CD4-positive, alpha-beta T cell treated with Interleukin-4 for 1 hour (primary cell): ENCODE measurements at regions not wholly inside any gene's neighbourhood (a gene's known extent, or its start where the extent isn't known, plus 50 kb on each side); places are given as distances from the start of the nearest gene placed in this dataset.
"Not testable (repeated sequence)": the region's sequence is repeated elsewhere in the genome, so short reads cannot be mapped to it uniquely, and the experiment has no call there.

Experiments used
- DNase-seq, 2 donors: peaks; one replicate each; pipeline ENCODE4 v3.0.0-alpha.2; 2020 to 2022

DNA sequence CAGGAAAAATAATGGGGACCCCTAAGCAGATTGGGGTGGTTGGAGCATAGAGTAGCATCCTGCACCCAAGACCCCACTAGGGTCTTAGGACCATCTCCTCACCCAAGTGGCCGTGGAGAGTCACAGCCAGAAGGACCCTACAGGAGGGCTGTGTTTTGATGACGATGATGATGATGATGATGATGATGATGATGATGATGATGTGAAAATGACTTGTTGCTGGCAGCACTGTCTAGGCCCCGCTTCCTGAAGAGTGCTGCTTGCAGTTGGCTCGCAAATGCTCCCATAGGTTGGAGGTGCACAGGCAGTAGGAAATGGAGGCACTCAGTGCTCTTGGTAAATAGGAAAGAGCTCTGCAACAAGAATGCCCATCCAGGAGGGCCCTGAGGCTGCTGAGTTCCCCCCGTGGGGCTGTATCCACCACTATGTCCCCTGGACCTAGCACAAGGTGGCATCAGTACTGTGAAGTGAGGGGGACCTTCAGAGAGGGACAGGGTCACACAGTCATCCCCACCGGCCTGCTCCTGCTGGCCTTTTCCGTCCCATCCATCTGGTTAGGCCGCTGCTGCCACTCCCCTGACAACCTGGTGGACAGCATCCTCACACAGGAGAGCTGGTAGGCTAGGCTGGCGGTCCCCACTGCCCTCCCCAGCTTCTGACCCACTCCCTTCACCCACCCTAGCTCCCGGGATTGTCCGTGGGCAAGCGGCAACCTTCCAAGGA, 139.6 kb downstream of the FOXD2 start:
- DNase-seq = no peak

GRCh38 chr1:47578026-47578720, 140.3 kb downstream of the FOXD2 start:
- no peak for DNase-seq

DNA sequence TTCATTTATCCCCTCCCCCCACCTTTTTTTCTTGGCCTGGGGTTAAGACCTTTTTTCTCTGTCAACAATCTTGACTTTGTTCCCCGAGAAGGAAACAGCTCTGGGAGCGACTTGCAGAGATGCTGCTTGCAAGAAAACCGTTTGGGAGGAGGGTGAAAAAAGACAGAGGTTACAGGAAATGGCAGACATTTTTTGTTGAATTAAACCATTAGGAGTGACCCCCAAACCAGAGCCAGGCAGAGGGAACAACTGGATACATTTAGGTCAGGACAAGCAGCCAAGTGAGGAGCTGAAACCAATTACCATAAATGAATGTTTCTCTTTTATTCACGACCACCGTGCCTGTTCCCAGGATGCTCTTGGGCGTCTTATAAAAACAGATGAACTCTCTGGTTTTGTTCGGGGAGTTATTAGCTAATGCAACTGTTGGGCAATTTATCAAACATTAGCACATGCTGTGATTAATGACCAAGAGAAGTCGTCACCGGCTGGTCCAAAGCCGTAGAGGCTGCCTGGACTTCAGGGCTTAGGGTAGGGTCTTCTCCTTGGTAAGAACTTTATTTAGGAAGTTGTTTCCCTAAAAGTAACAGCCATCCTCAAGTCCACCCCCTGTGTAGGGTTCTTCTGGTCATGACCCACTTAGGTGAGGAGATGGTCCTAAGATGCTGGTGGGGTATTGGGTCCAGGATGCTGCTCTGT, 141.0 kb downstream of the FOXD2 start:
- DNase-seq = no peak

- no peak for DNase-seq
Observed at GRCh38 chr1:47579809-47580208, 142.0 kb downstream of the FOXD2 start.

- no peak for DNase-seq
Observed at GRCh38 chr1:47580451-47580995, 142.7 kb downstream of the FOXD2 start.

- no peak for DNase-seq
Observed at GRCh38 chr1:47582891-47583608, 145.2 kb downstream of the FOXD2 start.

DNA sequence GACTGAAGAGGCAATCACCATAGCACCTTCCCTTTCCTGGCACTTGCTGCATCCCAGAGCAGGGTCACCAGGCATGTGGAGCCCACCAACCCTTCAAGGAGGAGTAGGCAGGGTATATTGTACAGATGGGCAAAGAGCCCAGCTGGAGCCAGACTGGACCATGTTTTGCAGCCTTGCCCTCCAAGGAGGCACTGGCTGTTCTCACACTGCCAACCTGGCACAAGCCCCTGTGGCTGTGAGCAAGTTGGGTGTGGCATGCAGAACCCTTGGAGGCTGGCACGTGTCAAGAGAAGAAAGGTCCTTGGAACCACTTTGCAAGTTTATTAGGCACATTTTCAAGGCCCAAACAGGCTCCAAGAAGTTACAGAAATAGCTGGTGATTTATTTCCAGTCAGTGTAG, 146.4 kb downstream of the FOXD2 start:
- DNase-seq = no peak

GRCh38 chr1:47585141-47585902, 147.5 kb downstream of the FOXD2 start:
- DNase-seq = no peak

GRCh38 chr1:47587891-47588582, 150.2 kb downstream of the FOXD2 start:
- DNase-seq = no peak

DNA sequence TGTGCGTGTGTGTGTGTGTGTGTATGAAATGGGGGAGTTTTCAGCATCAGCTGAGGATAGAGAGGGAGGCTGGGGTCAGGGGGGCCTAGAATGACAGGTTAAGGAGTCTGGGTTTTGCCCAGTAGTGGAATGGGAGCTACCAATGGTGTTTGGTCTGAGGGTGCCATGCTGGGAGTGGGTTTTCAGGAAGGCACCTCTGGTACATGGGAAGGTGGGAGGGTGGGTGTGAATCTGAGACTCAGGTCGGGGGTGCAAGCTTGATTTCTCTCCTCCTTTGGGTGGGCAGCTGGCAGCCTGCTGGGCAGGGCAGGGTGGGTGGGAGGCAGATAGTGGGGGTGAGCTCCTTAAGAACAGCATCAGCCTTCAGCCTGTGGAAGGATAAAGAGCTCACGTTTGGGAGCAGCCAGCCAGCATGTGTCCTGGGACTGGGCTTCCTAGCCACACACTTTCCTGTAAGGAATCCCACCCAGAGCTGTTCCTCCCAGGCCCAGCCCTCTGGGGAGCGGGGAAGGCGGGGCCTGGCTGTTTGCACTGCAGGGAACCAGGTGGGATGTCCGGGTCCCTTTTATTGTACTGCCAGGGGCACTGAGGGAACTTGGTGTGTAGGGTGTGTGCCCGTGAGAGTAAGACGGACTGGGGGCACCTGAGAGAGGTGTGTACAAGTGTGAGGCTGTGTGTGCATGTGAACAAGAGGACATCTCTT, 152.8 kb downstream of the FOXD2 start:
- DNase-seq = no peak

DNA sequence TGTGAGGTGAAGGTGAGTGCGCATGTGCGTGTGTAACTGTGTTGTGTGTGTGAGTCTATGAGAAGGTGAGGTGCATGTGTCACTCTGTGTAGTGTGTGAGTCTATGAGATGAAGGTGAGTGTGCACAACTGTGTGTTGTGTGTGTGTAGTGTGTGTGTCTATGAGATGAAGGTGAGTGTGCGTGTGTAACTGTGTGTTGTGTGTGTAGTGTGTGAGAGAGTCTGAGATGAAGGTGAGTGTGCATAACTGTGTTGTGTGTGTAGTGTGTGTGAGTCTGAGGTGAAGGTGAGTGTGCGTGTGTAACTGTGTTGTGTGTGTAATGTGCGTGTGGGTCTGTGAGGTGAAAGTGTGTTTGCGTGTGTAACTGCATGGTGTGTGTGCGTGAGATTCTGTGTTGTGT, 154.0 kb downstream of the FOXD2 start:
- DNase-seq = no peak

DNA sequence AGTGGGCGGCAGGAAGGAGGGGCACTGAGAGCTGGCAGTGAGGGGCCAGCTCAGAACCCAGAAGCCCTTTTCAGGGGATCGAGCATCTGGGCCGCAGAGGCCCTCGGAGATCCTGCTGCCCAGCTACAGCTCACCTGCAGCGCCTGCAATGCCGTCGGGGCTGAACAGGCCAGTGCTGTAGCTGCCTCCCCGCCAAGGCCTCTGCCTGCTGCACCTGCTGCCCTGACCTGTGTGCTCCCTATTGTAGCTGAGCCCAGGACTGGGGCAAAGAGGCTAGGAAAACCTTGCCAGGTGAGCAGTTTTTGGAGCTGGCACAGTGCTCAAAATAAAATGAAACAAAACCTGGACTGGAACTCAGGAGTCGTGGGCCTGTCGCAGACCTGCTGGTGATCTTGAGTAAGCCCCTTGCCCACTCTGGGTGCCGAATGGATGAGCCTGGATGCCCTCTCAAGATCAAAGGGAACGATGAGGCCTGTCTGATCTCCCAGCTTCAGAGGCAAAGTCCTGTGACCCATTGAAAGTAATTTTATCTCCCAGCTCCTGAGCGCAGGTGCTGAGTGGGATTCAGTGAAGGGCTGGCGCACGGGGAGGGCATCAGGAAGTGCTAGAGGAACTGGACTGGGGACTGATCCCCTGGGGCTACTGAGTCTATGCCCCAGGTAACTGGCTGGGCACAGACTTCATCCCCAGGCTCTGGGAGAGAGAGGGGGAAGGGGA, 154.6 kb downstream of the FOXD2 start:
- no peak for DNase-seq

DNA sequence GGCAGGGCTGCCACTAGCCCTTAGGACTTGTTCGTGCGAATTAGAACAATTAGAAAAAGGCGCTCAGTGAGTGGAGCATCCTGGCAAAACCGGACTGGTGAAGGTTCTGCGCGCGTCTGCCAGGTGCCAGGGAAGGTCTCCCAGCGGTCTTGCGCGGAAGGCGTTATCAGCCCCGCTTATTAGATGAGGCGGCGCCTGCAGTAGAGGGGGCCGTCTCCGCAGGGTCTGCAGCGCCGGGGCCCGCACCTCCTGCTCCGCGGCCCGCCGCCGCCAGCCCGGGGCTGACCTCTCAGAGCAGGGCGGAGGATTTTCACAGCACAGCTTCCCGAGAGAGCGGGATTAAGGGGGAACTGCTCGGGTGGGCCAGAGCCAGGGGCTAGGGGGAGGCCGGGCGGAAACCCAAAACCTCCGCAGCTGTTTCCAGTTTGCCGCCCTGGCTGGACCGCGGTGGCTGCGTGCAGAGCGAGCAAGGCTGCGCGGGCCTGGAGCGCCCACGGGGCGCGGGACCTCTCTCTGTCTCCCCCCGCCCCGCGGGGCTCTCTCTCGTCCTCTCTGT, 155.2 kb downstream of the FOXD2 start:
- no peak for DNase-seq

DNA sequence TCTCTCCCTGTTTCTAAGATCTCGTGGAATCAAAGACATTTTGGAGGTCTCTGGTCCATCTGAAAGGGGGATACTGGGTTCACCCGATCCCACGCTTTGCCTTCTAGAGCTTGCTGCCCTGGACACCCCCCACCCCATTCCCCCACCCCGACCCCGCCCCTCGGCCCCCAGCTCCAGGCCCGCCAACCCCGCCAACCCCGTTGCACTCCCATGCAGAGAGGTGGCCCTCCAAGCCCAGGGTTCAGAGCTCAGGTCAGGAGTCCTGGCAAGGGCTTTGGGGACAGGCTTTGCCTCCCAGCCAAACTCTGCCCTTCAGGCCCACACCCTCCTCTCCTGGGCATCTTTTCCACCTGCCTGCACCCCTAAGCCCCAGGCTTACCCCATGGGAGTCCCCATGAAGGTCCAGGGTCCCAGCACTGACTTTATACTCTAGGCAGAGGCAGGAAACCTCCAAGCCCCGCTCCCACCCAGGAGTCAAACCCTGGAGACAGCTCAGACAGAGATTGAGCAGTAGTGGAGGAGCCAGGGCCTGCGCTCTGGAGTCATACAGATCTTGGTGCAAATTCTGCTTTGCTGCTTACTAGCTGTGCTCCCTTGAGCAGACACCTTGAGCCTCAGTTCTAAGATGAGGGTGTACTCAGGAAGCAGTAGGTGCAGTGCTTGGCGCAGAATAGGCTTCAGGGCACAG, 155.9 kb downstream of the FOXD2 start:
- no peak for DNase-seq

- no peak for DNase-seq
Observed at GRCh38 chr1:47594627-47595026, 156.8 kb downstream of the FOXD2 start.

- DNase-seq = no peak
Observed at GRCh38 chr1:47596328-47596727, 158.5 kb downstream of the FOXD2 start.

DNA sequence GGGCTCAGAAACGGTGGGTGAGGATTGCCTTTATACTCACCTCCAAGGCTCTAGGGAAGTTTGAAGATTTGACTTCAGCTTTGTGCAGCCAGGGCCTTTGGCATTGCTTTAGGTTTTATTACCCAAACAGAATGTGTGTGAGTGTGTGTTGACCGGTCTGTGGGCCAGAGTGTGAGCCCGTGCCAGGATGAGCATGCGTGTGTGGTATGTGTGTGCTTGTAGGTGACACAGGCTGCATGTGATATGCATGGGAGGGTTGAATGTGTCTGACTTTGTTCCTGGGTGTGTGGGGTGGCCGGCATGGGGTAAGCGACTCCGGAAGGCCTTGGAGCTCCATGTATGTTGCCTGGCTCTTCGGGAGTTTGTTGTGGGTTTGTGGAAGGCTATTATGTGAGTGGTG, 160.5 kb downstream of the FOXD2 start:
- no peak for DNase-seq

- DNase-seq = no peak
Observed at GRCh38 chr1:47599777-47600176, 161.9 kb downstream of the FOXD2 start.

GRCh38 chr1:47602491-47602890, 164.6 kb downstream of the FOXD2 start:
- DNase-seq = not testable (repeated sequence)
